ENCODE measurements at regions not wholly inside any gene's neighbourhood (a gene's known extent, or its start where the extent isn't known, plus 50 kb on each side); places are given as distances from the start of the nearest gene placed in this dataset.

DNA sequence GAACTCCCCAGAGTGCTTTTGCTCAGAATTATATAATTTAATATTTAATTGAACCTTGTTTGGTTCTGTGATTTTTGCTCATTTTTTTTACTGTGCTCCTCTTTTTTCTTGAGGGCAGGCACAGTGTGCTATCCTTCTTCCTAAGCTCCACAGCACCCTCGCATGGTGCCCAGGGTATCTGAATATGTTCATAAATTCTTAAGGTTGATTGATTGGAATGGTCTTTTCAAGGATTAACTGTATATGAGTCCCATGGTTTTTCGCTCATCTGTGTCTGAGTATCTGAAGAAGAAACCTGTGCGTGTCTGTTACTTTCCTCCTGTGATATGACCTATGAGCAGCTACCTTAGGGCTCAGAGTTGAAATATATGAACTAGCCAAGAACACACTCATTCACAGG is 393.7 kb downstream of the HLX start:
- no peaks in the 10 kb centered on the region for H3K27me3 ChIP-seq (replicated peaks in 1 of 4; ENCODE audit: control extremely low read depth in 1 of 4, control insufficient read depth in 3 of 4, insufficient read depth in 4 of 4, low read length in 3 of 4)
- no peak overlapping the region for H3K4me3 ChIP-seq (ENCODE audit: control extremely low read depth in 1 of 5, extremely low read depth in 1 of 5, insufficient read depth in 1 of 5, low read depth in 2 of 5, low read length in 4 of 5)
- H3K9ac ChIP-seq (ENCODE audit: low read length), result no peak overlapping the region
- H3K4me2 ChIP-seq (replicated peaks; ENCODE audit: low read depth, low read length, poor library complexity, severe bottlenecking), result no peak overlapping the region
- DNase-seq, result no peak
- no peak for ATAC-seq (ENCODE audit: low read depth)
- no peaks in the 10 kb centered on the region for H3K4me1 ChIP-seq (ENCODE audit: control insufficient read depth in 2 of 2, insufficient read depth in 2 of 2, low read length in 2 of 2)
- WGBS (ENCODE audit: insufficient coverage), result 100% methylated on average over 2 of the region's 3 CpGs
- no peaks in the 10 kb centered on the region for H3K79me2 ChIP-seq (ENCODE audit: control insufficient read depth, insufficient read depth, low read length)
- TF ChIP-seq, protein P1, sequence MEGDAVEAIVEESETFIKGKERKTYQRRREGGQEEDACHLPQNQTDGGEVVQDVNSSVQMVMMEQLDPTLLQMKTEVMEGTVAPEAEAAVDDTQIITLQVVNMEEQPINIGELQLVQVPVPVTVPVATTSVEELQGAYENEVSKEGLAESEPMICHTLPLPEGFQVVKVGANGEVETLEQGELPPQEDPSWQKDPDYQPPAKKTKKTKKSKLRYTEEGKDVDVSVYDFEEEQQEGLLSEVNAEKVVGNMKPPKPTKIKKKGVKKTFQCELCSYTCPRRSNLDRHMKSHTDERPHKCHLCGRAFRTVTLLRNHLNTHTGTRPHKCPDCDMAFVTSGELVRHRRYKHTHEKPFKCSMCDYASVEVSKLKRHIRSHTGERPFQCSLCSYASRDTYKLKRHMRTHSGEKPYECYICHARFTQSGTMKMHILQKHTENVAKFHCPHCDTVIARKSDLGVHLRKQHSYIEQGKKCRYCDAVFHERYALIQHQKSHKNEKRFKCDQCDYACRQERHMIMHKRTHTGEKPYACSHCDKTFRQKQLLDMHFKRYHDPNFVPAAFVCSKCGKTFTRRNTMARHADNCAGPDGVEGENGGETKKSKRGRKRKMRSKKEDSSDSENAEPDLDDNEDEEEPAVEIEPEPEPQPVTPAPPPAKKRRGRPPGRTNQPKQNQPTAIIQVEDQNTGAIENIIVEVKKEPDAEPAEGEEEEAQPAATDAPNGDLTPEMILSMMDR (IDR thresholded peaks at IDR 0.05), result no peak
- no peak for TF ChIP-seq EZH2 (IDR thresholded peaks at IDR 0.05; ENCODE audit: borderline replicate concordance, insufficient read depth, low read depth, low read length, poor library complexity, severe bottlenecking)
- ChIA-PET CTCF (interaction anchor here (1.4 kb wide), 2 partner anchors 9 to 70 kb away, joined by 5 to 7 read pairs; no protein-coding TSS in a partner anchor), POLR2A (no interaction called here)
- no peaks in the 10 kb centered on the region for H3K4me1 Mint-ChIP-seq
- no peak overlapping the region for H3K27ac Mint-ChIP-seq
- intact Hi-C loops (cut with micrococcal nuclease), result no loop called here
- H3K36me3 ChIP-seq (replicated peaks in 1 of 2; ENCODE audit: control extremely low read depth in 1 of 2, control insufficient read depth in 1 of 2, extremely low read depth in 1 of 2, insufficient read depth in 2 of 2, low read length in 1 of 2), result no peaks in the 10 kb centered on the region
- H3K9me3 Mint-ChIP-seq (ENCODE audit: insufficient read depth), result no peaks in the 10 kb centered on the region
- H4K20me1 ChIP-seq (ENCODE audit: control insufficient read depth, insufficient read depth, low read length, poor library complexity, severe bottlenecking), result no peaks in the 10 kb centered on the region
- H3K27me3 Mint-ChIP-seq, result peaks cover 6% of the 10 kb centered on the region
- no peak overlapping the region for H3K27ac ChIP-seq (ENCODE audit: low read length in 2 of 2)
- no peak overlapping the region for H3K4me3 Mint-ChIP-seq
- no peaks in the 10 kb centered on the region for H3K9me3 ChIP-seq (ENCODE audit: control extremely low read depth in 1 of 3, control insufficient read depth in 2 of 3, insufficient read depth in 1 of 3, low read length in 2 of 3)
- no peak overlapping the region for H2AFZ ChIP-seq (ENCODE audit: insufficient read depth, low read depth, low read length, poor library complexity, severe bottlenecking)

DNA sequence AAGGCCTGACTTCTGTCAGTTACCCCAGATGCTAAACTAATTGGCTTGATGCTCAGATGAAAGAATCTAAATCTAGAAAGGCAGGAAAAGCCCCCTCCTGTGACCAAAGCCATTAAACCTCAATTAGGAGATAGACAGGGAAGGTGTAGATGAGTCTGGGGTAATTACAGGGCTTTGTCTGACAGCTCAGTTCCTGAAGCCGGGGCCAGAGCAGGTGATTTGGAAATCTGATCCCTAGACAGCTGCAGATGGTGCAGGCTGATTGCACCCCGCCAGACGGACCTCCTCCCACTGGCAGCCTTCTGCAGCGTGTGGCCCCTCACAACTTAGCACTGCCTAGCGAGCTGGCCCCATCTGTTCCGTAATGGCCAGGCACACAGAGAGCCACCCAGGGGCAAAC is 395.1 kb downstream of the HLX start:
- Mint-ChIP-seq H3K4me1 (no peaks in the 10 kb centered on the region), H3K4me3 (no peak overlapping the region), H3K27ac (no peak overlapping the region), H3K27me3 (peaks cover 8% of the 10 kb centered on the region), H3K9me3 (ENCODE audit: insufficient read depth) (no peaks in the 10 kb centered on the region)
- Histone ChIP-seq H2AFZ (ENCODE audit: insufficient read depth, low read depth, low read length, poor library complexity, severe bottlenecking) (no peak overlapping the region), H3K4me1 (ENCODE audit: control insufficient read depth in 2 of 2, insufficient read depth in 2 of 2, low read length in 2 of 2) (no peaks in the 10 kb centered on the region), H4K20me1 (ENCODE audit: control insufficient read depth, insufficient read depth, low read length, poor library complexity, severe bottlenecking) (no peaks in the 10 kb centered on the region), H3K36me3 (replicated peaks in 1 of 2; ENCODE audit: control extremely low read depth in 1 of 2, control insufficient read depth in 1 of 2, extremely low read depth in 1 of 2, insufficient read depth in 2 of 2, low read length in 1 of 2) (no peaks in the 10 kb centered on the region), H3K4me3 (ENCODE audit: control extremely low read depth in 1 of 5, extremely low read depth in 1 of 5, insufficient read depth in 1 of 5, low read depth in 2 of 5, low read length in 4 of 5) (no peak overlapping the region), H3K9ac (ENCODE audit: low read length) (no peak overlapping the region), H3K27ac (ENCODE audit: low read length in 2 of 2) (no peak overlapping the region), H3K79me2 (ENCODE audit: control insufficient read depth, insufficient read depth, low read length) (no peaks in the 10 kb centered on the region), H3K4me2 (replicated peaks; ENCODE audit: low read depth, low read length, poor library complexity, severe bottlenecking) (no peak overlapping the region), H3K9me3 (ENCODE audit: control extremely low read depth in 1 of 3, control insufficient read depth in 2 of 3, insufficient read depth in 1 of 3, low read length in 2 of 3) (no peaks in the 10 kb centered on the region), H3K27me3 (replicated peaks in 1 of 4; ENCODE audit: control extremely low read depth in 1 of 4, control insufficient read depth in 3 of 4, insufficient read depth in 4 of 4, low read length in 3 of 4) (no peaks in the 10 kb centered on the region)
- TF ChIP-seq EZH2 (IDR thresholded peaks at IDR 0.05; ENCODE audit: borderline replicate concordance, insufficient read depth, low read depth, low read length, poor library complexity, severe bottlenecking), result no peak
- TF ChIP-seq, protein P1 (IDR thresholded peaks at IDR 0.05), result no peak
- intact Hi-C loops (cut with micrococcal nuclease), result no loop called here
- DNase-seq (no peak), ATAC-seq (ENCODE audit: low read depth) (no peak)
- ChIA-PET CTCF (interaction anchor here (1.9 kb wide), 1 partner anchor 10 kb away, joined by 7 read pairs; no protein-coding TSS in a partner anchor), POLR2A (no interaction called here)
- WGBS (ENCODE audit: insufficient coverage), result 97% methylated on average over 3 of the region's 6 CpGs

All from B cell (primary cell).